ENCODE measurements at regions not wholly inside any gene's neighbourhood (a gene's known extent, or its start where the extent isn't known, plus 50 kb on each side); places are given as distances from the start of the nearest gene placed in this dataset.
"Not testable (repeated sequence)": the region's sequence is repeated elsewhere in the genome, so short reads cannot be mapped to it uniquely, and the experiment has no call there.

- TF ChIP-seq POLR2AphosphoS5, EP300, CTCF, POLR2A (IDR thresholded peaks at IDR 0.05): not testable (repeated sequence)
These were observed 175.9 kb downstream of the OTOP1 start for GRCh38 chr4:4050781-4051180.

Measured in stomach (tissue), 4 donors.